ENCODE measurements at regions not wholly inside any gene's neighbourhood (a gene's known extent, or its start where the extent isn't known, plus 50 kb on each side); places are given as distances from the start of the nearest gene placed in this dataset.

DNA sequence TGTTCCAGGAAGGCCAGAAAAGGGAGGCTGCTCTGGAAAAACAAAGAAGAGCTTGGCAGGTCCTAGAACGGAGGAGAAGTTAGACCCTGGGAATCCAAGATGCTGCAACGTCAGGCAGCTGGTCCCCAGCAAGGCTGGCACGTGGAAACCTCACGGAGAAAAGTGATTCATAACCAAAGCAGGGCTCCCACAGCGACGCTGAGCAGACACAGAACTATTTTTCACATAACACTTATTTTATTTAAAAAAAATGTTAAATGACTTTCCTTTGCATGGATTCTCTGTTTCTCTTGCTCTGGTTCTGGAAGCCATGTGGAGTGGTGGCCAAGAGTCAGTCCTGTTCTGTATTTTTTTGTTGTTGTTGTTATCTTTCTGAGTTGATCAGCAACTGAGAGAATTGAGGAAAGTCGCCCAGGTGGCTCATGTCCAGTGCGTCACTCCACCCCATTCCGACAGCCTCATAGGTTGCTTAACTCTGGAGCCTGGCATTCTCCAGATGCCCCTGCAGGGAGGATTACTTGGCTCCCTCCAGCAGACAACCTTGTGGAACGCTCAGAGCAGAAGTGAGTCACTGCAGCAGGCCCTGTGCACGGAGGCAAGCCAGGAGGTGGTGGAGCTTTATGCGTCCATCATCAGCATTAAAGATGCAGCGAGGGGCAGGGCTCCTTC, 229.9 kb upstream of the HDAC4 start:
- Histone ChIP-seq H3K27ac (ENCODE audit: low read depth in 1 of 2, low read length in 2 of 2) (no peak overlapping the region), H3K9ac (ENCODE audit: low read depth in 1 of 2, low read length in 2 of 2) (no peak overlapping the region), H3K27me3 (ENCODE audit: control insufficient read depth in 4 of 4, insufficient read depth in 4 of 4, low read length in 3 of 4) (no peaks in the 10 kb centered on the region), H3K9me3 (ENCODE audit: control insufficient read depth in 4 of 4, low read length in 3 of 4) (no peaks in the 10 kb centered on the region), H3K4me3 (ENCODE audit: low read depth in 1 of 3, low read length in 3 of 3) (no peak overlapping the region), H3K36me3 (ENCODE audit: control insufficient read depth in 4 of 4, insufficient read depth in 3 of 4, low read depth in 1 of 4, low read length in 3 of 4) (no peaks in the 10 kb centered on the region), H3K4me1 (ENCODE audit: control insufficient read depth in 4 of 4, insufficient read depth in 4 of 4, low read length in 3 of 4) (no peaks in the 10 kb centered on the region)
- no peak for DNase-seq (ENCODE audit: low spot score)
- WGBS = 80% methylated on average over 13 of the region's 13 CpGs
- TF ChIP-seq YY1 (IDR thresholded peaks at IDR 0.05) = no peak
- no peak for TF ChIP-seq JUND (IDR thresholded peaks at IDR 0.05)
- TF ChIP-seq RAD21 (IDR thresholded peaks at IDR 0.05) = no peak
- TF ChIP-seq, protein P1, sequence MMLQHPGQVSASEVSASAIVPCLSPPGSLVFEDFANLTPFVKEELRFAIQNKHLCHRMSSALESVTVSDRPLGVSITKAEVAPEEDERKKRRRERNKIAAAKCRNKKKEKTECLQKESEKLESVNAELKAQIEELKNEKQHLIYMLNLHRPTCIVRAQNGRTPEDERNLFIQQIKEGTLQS (IDR thresholded peaks at IDR 0.05) = no peak
- no peak for TF ChIP-seq FOXA1 (IDR thresholded peaks at IDR 0.05)
- TF ChIP-seq GABPA (IDR thresholded peaks at IDR 0.05 in 1 of 2, conservative IDR thresholded peaks at IDR 0.05 in 1 of 2) = no peak

GRCh38 chr2:239629926-239630617, 229.3 kb upstream of the HDAC4 start:
- Histone ChIP-seq H3K36me3 (ENCODE audit: control insufficient read depth in 4 of 4, insufficient read depth in 3 of 4, low read depth in 1 of 4, low read length in 3 of 4) (no peaks in the 10 kb centered on the region), H3K4me1 (ENCODE audit: control insufficient read depth in 4 of 4, insufficient read depth in 4 of 4, low read length in 3 of 4) (no peaks in the 10 kb centered on the region), H3K27me3 (ENCODE audit: control insufficient read depth in 4 of 4, insufficient read depth in 4 of 4, low read length in 3 of 4) (no peaks in the 10 kb centered on the region), H3K27ac (ENCODE audit: low read depth in 1 of 2, low read length in 2 of 2) (no peak overlapping the region), H3K9ac (ENCODE audit: low read depth in 1 of 2, low read length in 2 of 2) (no peak overlapping the region), H3K4me3 (ENCODE audit: low read depth in 1 of 3, low read length in 3 of 3) (no peak overlapping the region), H3K9me3 (ENCODE audit: control insufficient read depth in 4 of 4, low read length in 3 of 4) (no peaks in the 10 kb centered on the region)
- DNase-seq (ENCODE audit: low spot score) = no peak
- 86% methylated on average over 7 of the region's 7 CpGs for WGBS
- no peak for TF ChIP-seq HNF4A (conservative IDR thresholded peaks at IDR 0.05)
- TF ChIP-seq GABPA (IDR thresholded peaks at IDR 0.05 in 1 of 2, conservative IDR thresholded peaks at IDR 0.05 in 1 of 2) = no peak
- no peak for TF ChIP-seq RAD21 (IDR thresholded peaks at IDR 0.05)
- TF ChIP-seq JUND (IDR thresholded peaks at IDR 0.05) = no peak
- TF ChIP-seq, protein P2, sequence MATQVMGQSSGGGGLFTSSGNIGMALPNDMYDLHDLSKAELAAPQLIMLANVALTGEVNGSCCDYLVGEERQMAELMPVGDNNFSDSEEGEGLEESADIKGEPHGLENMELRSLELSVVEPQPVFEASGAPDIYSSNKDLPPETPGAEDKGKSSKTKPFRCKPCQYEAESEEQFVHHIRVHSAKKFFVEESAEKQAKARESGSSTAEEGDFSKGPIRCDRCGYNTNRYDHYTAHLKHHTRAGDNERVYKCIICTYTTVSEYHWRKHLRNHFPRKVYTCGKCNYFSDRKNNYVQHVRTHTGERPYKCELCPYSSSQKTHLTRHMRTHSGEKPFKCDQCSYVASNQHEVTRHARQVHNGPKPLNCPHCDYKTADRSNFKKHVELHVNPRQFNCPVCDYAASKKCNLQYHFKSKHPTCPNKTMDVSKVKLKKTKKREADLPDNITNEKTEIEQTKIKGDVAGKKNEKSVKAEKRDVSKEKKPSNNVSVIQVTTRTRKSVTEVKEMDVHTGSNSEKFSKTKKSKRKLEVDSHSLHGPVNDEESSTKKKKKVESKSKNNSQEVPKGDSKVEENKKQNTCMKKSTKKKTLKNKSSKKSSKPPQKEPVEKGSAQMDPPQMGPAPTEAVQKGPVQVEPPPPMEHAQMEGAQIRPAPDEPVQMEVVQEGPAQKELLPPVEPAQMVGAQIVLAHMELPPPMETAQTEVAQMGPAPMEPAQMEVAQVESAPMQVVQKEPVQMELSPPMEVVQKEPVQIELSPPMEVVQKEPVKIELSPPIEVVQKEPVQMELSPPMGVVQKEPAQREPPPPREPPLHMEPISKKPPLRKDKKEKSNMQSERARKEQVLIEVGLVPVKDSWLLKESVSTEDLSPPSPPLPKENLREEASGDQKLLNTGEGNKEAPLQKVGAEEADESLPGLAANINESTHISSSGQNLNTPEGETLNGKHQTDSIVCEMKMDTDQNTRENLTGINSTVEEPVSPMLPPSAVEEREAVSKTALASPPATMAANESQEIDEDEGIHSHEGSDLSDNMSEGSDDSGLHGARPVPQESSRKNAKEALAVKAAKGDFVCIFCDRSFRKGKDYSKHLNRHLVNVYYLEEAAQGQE (IDR thresholded peaks at IDR 0.05) = no peak
- no peak for TF ChIP-seq SP1 (IDR thresholded peaks at IDR 0.05)
- TF ChIP-seq, protein P3, sequence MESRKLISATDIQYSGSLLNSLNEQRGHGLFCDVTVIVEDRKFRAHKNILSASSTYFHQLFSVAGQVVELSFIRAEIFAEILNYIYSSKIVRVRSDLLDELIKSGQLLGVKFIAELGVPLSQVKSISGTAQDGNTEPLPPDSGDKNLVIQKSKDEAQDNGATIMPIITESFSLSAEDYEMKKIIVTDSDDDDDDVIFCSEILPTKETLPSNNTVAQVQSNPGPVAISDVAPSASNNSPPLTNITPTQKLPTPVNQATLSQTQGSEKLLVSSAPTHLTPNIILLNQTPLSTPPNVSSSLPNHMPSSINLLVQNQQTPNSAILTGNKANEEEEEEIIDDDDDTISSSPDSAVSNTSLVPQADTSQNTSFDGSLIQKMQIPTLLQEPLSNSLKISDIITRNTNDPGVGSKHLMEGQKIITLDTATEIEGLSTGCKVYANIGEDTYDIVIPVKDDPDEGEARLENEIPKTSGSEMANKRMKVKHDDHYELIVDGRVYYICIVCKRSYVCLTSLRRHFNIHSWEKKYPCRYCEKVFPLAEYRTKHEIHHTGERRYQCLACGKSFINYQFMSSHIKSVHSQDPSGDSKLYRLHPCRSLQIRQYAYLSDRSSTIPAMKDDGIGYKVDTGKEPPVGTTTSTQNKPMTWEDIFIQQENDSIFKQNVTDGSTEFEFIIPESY (IDR thresholded peaks at IDR 0.05) = no peak
- no peak for TF ChIP-seq FOXA2 (IDR thresholded peaks at IDR 0.05)
- no peak for TF ChIP-seq TAF1 (conservative IDR thresholded peaks at IDR 0.05)
- no peak for TF ChIP-seq RXRA (IDR thresholded peaks at IDR 0.05)
- no peak for TF ChIP-seq FOXA1 (IDR thresholded peaks at IDR 0.05)

All from liver (tissue), 7 donors.